GM13977 (cell line): ENCODE measurements at regions not wholly inside any gene's neighbourhood (a gene's known extent, or its start where the extent isn't known, plus 50 kb on each side); places are given as distances from the start of the nearest gene placed in this dataset.

ENCODE experiments used
- DNase-seq: peaks from one replicate; pipeline ENCODE4 v3.0.0; 2012; ENCODE audit warnings: low spot score
- CTCF ChIP-seq: IDR thresholded peaks from 2 replicates; pipeline ENCODE4 v1.5.1; 2012; ENCODE audit warnings: mild to moderate bottlenecking, control low read depth; ENCODE audit not compliant: insufficient read depth; ENCODE audit errors: extremely low read depth, missing control alignments
- in situ Hi-C: fragments of 300-500 bp; cut with MboI; formaldehyde crosslinking; loops from one replicate; pipeline ENCODE4 v1.12.0; 2022; ENCODE audit warnings: low sequenced_read_pairs, low pct_unique_long_range_greater_than_20kb, mixed read lengths, inconsistent platforms; ENCODE audit not compliant: unreplicated experiment

- no peak for TF ChIP-seq CTCF
Observed at GRCh38 chr13:78836238-78836784, 177.4 kb upstream of the OBI1 start.

GRCh38 chr13:78832461-78832860 lies 173.5 kb upstream of the OBI1 start:
- TF ChIP-seq CTCF = no peak
- DNase-seq = no peak

More at GRCh38 chr13:78836238-78836784, 177.4 kb upstream of the OBI1 start:
- in situ Hi-C loops = no loop called here
- DNase-seq = no peak

GRCh38 chr13:78830508-78830907 lies 171.6 kb upstream of the OBI1 start:
- no peak for TF ChIP-seq CTCF
- in situ Hi-C loops = no loop called here
- DNase-seq = no peak

More at GRCh38 chr13:78832461-78832860, 173.5 kb upstream of the OBI1 start:
- in situ Hi-C loops = no loop called here

- in situ Hi-C loops = no loop called here
- DNase-seq = no peak
- TF ChIP-seq CTCF = no peak
Observed at GRCh38 chr13:78829821-78830220, 170.9 kb upstream of the OBI1 start.

GRCh38 chr13:78827471-78827870 lies 168.5 kb upstream of the OBI1 start:
- no peak for DNase-seq
- in situ Hi-C loops = no loop called here
- TF ChIP-seq CTCF = no peak

GRCh38 chr13:78826936-78827335 lies 168.0 kb upstream of the OBI1 start:
- in situ Hi-C loops = no loop called here
- no peak for DNase-seq
- no peak for TF ChIP-seq CTCF

GRCh38 chr13:78826312-78826711 lies 167.4 kb upstream of the OBI1 start:
- in situ Hi-C loops = no loop called here
- DNase-seq = no peak
- no peak for TF ChIP-seq CTCF
